ENCODE measurements at regions not wholly inside any gene's neighbourhood (a gene's known extent, or its start where the extent isn't known, plus 50 kb on each side); places are given as distances from the start of the nearest gene placed in this dataset.

- no peak overlapping the region for H3K9ac ChIP-seq (ENCODE audit: low read depth, low read length)
- no peak overlapping the region for H3K4me3 ChIP-seq (ENCODE audit: low read depth, low read length)
- no peaks in the 10 kb centered on the region for H3K9me3 ChIP-seq (ENCODE audit: control insufficient read depth, insufficient read depth, low read length)
- no peaks in the 10 kb centered on the region for H3K36me3 ChIP-seq (ENCODE audit: control insufficient read depth, insufficient read depth, low read length)
- H3K27me3 ChIP-seq (ENCODE audit: control insufficient read depth, insufficient read depth, low read length) = no peaks in the 10 kb centered on the region
- H3K4me1 ChIP-seq (ENCODE audit: control insufficient read depth, insufficient read depth, low read length) = peaks cover 2% of the 10 kb centered on the region
These were observed 286.7 kb downstream of the PTPRC start for GRCh38 chr1:198925567-198925966.

GRCh38 chr1:198927129-198927528 is 288.3 kb downstream of the PTPRC start:
- H3K9ac ChIP-seq (ENCODE audit: low read depth, low read length) = no peak overlapping the region
- no peaks in the 10 kb centered on the region for H3K36me3 ChIP-seq (ENCODE audit: control insufficient read depth, insufficient read depth, low read length)
- H3K27me3 ChIP-seq (ENCODE audit: control insufficient read depth, insufficient read depth, low read length) = no peaks in the 10 kb centered on the region
- no peaks in the 10 kb centered on the region for H3K9me3 ChIP-seq (ENCODE audit: control insufficient read depth, insufficient read depth, low read length)
- peaks cover 2% of the 10 kb centered on the region for H3K4me1 ChIP-seq (ENCODE audit: control insufficient read depth, insufficient read depth, low read length)
- no peak overlapping the region for H3K4me3 ChIP-seq (ENCODE audit: low read depth, low read length)

GRCh38 chr1:198929111-198929604 is 290.3 kb downstream of the PTPRC start:
- Histone ChIP-seq H3K9me3 (ENCODE audit: control insufficient read depth, insufficient read depth, low read length) (no peaks in the 10 kb centered on the region), H3K9ac (ENCODE audit: low read depth, low read length) (no peak overlapping the region), H3K36me3 (ENCODE audit: control insufficient read depth, insufficient read depth, low read length) (no peaks in the 10 kb centered on the region), H3K4me1 (ENCODE audit: control insufficient read depth, insufficient read depth, low read length) (peaks cover 2% of the 10 kb centered on the region), H3K27me3 (ENCODE audit: control insufficient read depth, insufficient read depth, low read length) (no peaks in the 10 kb centered on the region), H3K4me3 (ENCODE audit: low read depth, low read length) (no peak overlapping the region)

- Histone ChIP-seq H3K9ac (ENCODE audit: low read depth, low read length) (no peak overlapping the region), H3K27me3 (ENCODE audit: control insufficient read depth, insufficient read depth, low read length) (no peaks in the 10 kb centered on the region), H3K9me3 (ENCODE audit: control insufficient read depth, insufficient read depth, low read length) (no peaks in the 10 kb centered on the region), H3K36me3 (ENCODE audit: control insufficient read depth, insufficient read depth, low read length) (no peaks in the 10 kb centered on the region), H3K4me3 (ENCODE audit: low read depth, low read length) (no peak overlapping the region), H3K4me1 (ENCODE audit: control insufficient read depth, insufficient read depth, low read length) (peaks cover 2% of the 10 kb centered on the region)
These were observed 291.2 kb downstream of the PTPRC start for GRCh38 chr1:198929961-198930599.

- Histone ChIP-seq H3K9me3 (ENCODE audit: control insufficient read depth, insufficient read depth, low read length) (no peaks in the 10 kb centered on the region), H3K4me3 (ENCODE audit: low read depth, low read length) (no peak overlapping the region), H3K9ac (ENCODE audit: low read depth, low read length) (no peak overlapping the region), H3K4me1 (ENCODE audit: control insufficient read depth, insufficient read depth, low read length) (peaks cover 2% of the 10 kb centered on the region), H3K27me3 (ENCODE audit: control insufficient read depth, insufficient read depth, low read length) (no peaks in the 10 kb centered on the region), H3K36me3 (ENCODE audit: control insufficient read depth, insufficient read depth, low read length) (no peaks in the 10 kb centered on the region)
These were observed 293.6 kb downstream of the PTPRC start for GRCh38 chr1:198932351-198932991.

- Histone ChIP-seq H3K9me3 (ENCODE audit: control insufficient read depth, insufficient read depth, low read length) (no peaks in the 10 kb centered on the region), H3K4me1 (ENCODE audit: control insufficient read depth, insufficient read depth, low read length) (peaks cover 2% of the 10 kb centered on the region), H3K36me3 (ENCODE audit: control insufficient read depth, insufficient read depth, low read length) (no peaks in the 10 kb centered on the region), H3K9ac (ENCODE audit: low read depth, low read length) (no peak overlapping the region), H3K4me3 (ENCODE audit: low read depth, low read length) (no peak overlapping the region), H3K27me3 (ENCODE audit: control insufficient read depth, insufficient read depth, low read length) (no peaks in the 10 kb centered on the region)
These were observed 294.8 kb downstream of the PTPRC start for GRCh38 chr1:198933515-198934222.

- H3K4me3 ChIP-seq (ENCODE audit: low read depth, low read length) = no peak overlapping the region
- H3K4me1 ChIP-seq (ENCODE audit: control insufficient read depth, insufficient read depth, low read length) = peaks cover 2% of the 10 kb centered on the region
These were observed 295.6 kb downstream of the PTPRC start for GRCh38 chr1:198934426-198934825.

GRCh38 chr1:198934901-198935305 is 296.1 kb downstream of the PTPRC start:
- no peaks in the 10 kb centered on the region for H3K27me3 ChIP-seq (ENCODE audit: control insufficient read depth, insufficient read depth, low read length)
- H3K4me1 ChIP-seq (ENCODE audit: control insufficient read depth, insufficient read depth, low read length) = peaks cover 2% of the 10 kb centered on the region
- no peaks in the 10 kb centered on the region for H3K9me3 ChIP-seq (ENCODE audit: control insufficient read depth, insufficient read depth, low read length)
- H3K9ac ChIP-seq (ENCODE audit: low read depth, low read length) = no peak overlapping the region
- H3K4me3 ChIP-seq (ENCODE audit: low read depth, low read length) = no peak overlapping the region
- no peaks in the 10 kb centered on the region for H3K36me3 ChIP-seq (ENCODE audit: control insufficient read depth, insufficient read depth, low read length)

More at GRCh38 chr1:198934426-198934825, 295.6 kb downstream of the PTPRC start:
- Histone ChIP-seq H3K27me3 (ENCODE audit: control insufficient read depth, insufficient read depth, low read length) (no peaks in the 10 kb centered on the region), H3K9ac (ENCODE audit: low read depth, low read length) (no peak overlapping the region), H3K36me3 (ENCODE audit: control insufficient read depth, insufficient read depth, low read length) (no peaks in the 10 kb centered on the region), H3K9me3 (ENCODE audit: control insufficient read depth, insufficient read depth, low read length) (no peaks in the 10 kb centered on the region)

- no peaks in the 10 kb centered on the region for H3K9me3 ChIP-seq (ENCODE audit: control insufficient read depth, insufficient read depth, low read length)
- no peaks in the 10 kb centered on the region for H3K4me1 ChIP-seq (ENCODE audit: control insufficient read depth, insufficient read depth, low read length)
- H3K4me3 ChIP-seq (ENCODE audit: low read depth, low read length) = no peak overlapping the region
- H3K9ac ChIP-seq (ENCODE audit: low read depth, low read length) = no peak overlapping the region
- H3K36me3 ChIP-seq (ENCODE audit: control insufficient read depth, insufficient read depth, low read length) = no peaks in the 10 kb centered on the region
- H3K27me3 ChIP-seq (ENCODE audit: control insufficient read depth, insufficient read depth, low read length) = no peaks in the 10 kb centered on the region
These were observed 296.6 kb downstream of the PTPRC start for GRCh38 chr1:198935306-198935921.

- H3K4me3 ChIP-seq (ENCODE audit: low read depth, low read length) = no peak overlapping the region
- H3K27me3 ChIP-seq (ENCODE audit: control insufficient read depth, insufficient read depth, low read length) = no peaks in the 10 kb centered on the region
- no peaks in the 10 kb centered on the region for H3K36me3 ChIP-seq (ENCODE audit: control insufficient read depth, insufficient read depth, low read length)
- no peak overlapping the region for H3K9ac ChIP-seq (ENCODE audit: low read depth, low read length)
- no peaks in the 10 kb centered on the region for H3K9me3 ChIP-seq (ENCODE audit: control insufficient read depth, insufficient read depth, low read length)
- H3K4me1 ChIP-seq (ENCODE audit: control insufficient read depth, insufficient read depth, low read length) = no peaks in the 10 kb centered on the region
These were observed 297.7 kb downstream of the PTPRC start for GRCh38 chr1:198936371-198937083.

Measured in iPS-15b (cell line).